Mucosa of stomach (tissue), 1 donor: ENCODE measurements at regions not wholly inside any gene's neighbourhood (a gene's known extent, or its start where the extent isn't known, plus 50 kb on each side); places are given as distances from the start of the nearest gene placed in this dataset.

Source experiments
- H3K27me3 ChIP-seq: one replicate; pipeline ENCODE4 v1.7.0; 2013; ENCODE audit warnings: mild to moderate bottlenecking, low read length; ENCODE audit not compliant: control insufficient read depth, insufficient read depth
- H3K36me3 ChIP-seq: one replicate; pipeline ENCODE4 v1.7.0; 2013; ENCODE audit warnings: low read length; ENCODE audit not compliant: control insufficient read depth, insufficient read depth
- H3K4me1 ChIP-seq: one replicate; pipeline ENCODE4 v1.7.0; 2013; ENCODE audit warnings: mild to moderate bottlenecking, low read length; ENCODE audit not compliant: control insufficient read depth, insufficient read depth
- H3K4me3 ChIP-seq: one replicate; pipeline ENCODE4 v1.7.0; 2013; ENCODE audit warnings: low read length
- H3K9ac ChIP-seq: one replicate; pipeline ENCODE4 v1.7.0; 2013; ENCODE audit warnings: mild to moderate bottlenecking, low read length, moderate library complexity
- H3K9me3 ChIP-seq: one replicate; pipeline ENCODE4 v1.7.0; 2013; ENCODE audit warnings: mild to moderate bottlenecking, low read length, moderate library complexity; ENCODE audit not compliant: control insufficient read depth
- donor health status: Pancreatic carcinoma.

- Histone ChIP-seq H3K4me3 (no peak overlapping the region), H3K9me3 (no peaks in the 10 kb centered on the region), H3K9ac (no peak overlapping the region), H3K27me3 (no peaks in the 10 kb centered on the region), H3K36me3 (no peaks in the 10 kb centered on the region), H3K4me1 (no peaks in the 10 kb centered on the region)
These were observed 136.5 kb upstream of the ETAA1 start for GRCh38 chr2:67260343-67261277.

- no peaks in the 10 kb centered on the region for H3K9me3 ChIP-seq
- no peak overlapping the region for H3K4me3 ChIP-seq
- H3K9ac ChIP-seq, result no peak overlapping the region
- no peaks in the 10 kb centered on the region for H3K36me3 ChIP-seq
- no peaks in the 10 kb centered on the region for H3K4me1 ChIP-seq
- H3K27me3 ChIP-seq, result no peaks in the 10 kb centered on the region
These were observed 129.9 kb upstream of the ETAA1 start for GRCh38 chr2:67267241-67267640.

- Histone ChIP-seq H3K9me3 (no peaks in the 10 kb centered on the region), H3K4me1 (no peaks in the 10 kb centered on the region), H3K4me3 (no peak overlapping the region), H3K36me3 (no peaks in the 10 kb centered on the region), H3K27me3 (no peaks in the 10 kb centered on the region), H3K9ac (no peak overlapping the region)
These were observed 128.3 kb upstream of the ETAA1 start for GRCh38 chr2:67268797-67269196.

- H3K4me3 ChIP-seq, result no peak overlapping the region
- H3K4me1 ChIP-seq, result no peaks in the 10 kb centered on the region
- no peaks in the 10 kb centered on the region for H3K27me3 ChIP-seq
- no peaks in the 10 kb centered on the region for H3K36me3 ChIP-seq
- H3K9ac ChIP-seq, result no peak overlapping the region
- no peaks in the 10 kb centered on the region for H3K9me3 ChIP-seq
These were observed 124.9 kb upstream of the ETAA1 start for GRCh38 chr2:67272195-67272594.

- Histone ChIP-seq H3K36me3 (no peaks in the 10 kb centered on the region), H3K9ac (no peak overlapping the region), H3K27me3 (no peaks in the 10 kb centered on the region), H3K4me3 (no peak overlapping the region), H3K4me1 (no peaks in the 10 kb centered on the region), H3K9me3 (no peaks in the 10 kb centered on the region)
These were observed 119.7 kb upstream of the ETAA1 start for GRCh38 chr2:67277450-67277849.

GRCh38 chr2:67281101-67281500, 116.0 kb upstream of the ETAA1 start:
- Histone ChIP-seq H3K4me1 (no peaks in the 10 kb centered on the region), H3K27me3 (no peaks in the 10 kb centered on the region), H3K9me3 (no peaks in the 10 kb centered on the region), H3K4me3 (no peak overlapping the region), H3K9ac (no peak overlapping the region), H3K36me3 (no peaks in the 10 kb centered on the region)

GRCh38 chr2:67283641-67284040, 113.5 kb upstream of the ETAA1 start:
- H3K4me1 ChIP-seq, result no peaks in the 10 kb centered on the region
- no peaks in the 10 kb centered on the region for H3K27me3 ChIP-seq
- H3K4me3 ChIP-seq, result no peak overlapping the region
- no peak overlapping the region for H3K9ac ChIP-seq
- no peaks in the 10 kb centered on the region for H3K9me3 ChIP-seq
- no peaks in the 10 kb centered on the region for H3K36me3 ChIP-seq

GRCh38 chr2:67286981-67287759, 110.0 kb upstream of the ETAA1 start:
- Histone ChIP-seq H3K4me1 (no peaks in the 10 kb centered on the region), H3K9ac (no peak overlapping the region), H3K36me3 (no peaks in the 10 kb centered on the region), H3K4me3 (no peak overlapping the region), H3K9me3 (no peaks in the 10 kb centered on the region), H3K27me3 (no peaks in the 10 kb centered on the region)

- H3K36me3 ChIP-seq, result no peaks in the 10 kb centered on the region
- no peaks in the 10 kb centered on the region for H3K4me1 ChIP-seq
- H3K27me3 ChIP-seq, result no peaks in the 10 kb centered on the region
- H3K4me3 ChIP-seq, result no peak overlapping the region
- H3K9ac ChIP-seq, result no peak overlapping the region
- H3K9me3 ChIP-seq, result no peaks in the 10 kb centered on the region
These were observed 107.9 kb upstream of the ETAA1 start for GRCh38 chr2:67289271-67289670.

GRCh38 chr2:67289921-67290371, 107.2 kb upstream of the ETAA1 start:
- no peaks in the 10 kb centered on the region for H3K9me3 ChIP-seq
- H3K9ac ChIP-seq, result no peak overlapping the region
- H3K4me1 ChIP-seq, result no peaks in the 10 kb centered on the region
- no peaks in the 10 kb centered on the region for H3K36me3 ChIP-seq
- H3K4me3 ChIP-seq, result no peak overlapping the region
- H3K27me3 ChIP-seq, result no peaks in the 10 kb centered on the region

- Histone ChIP-seq H3K36me3 (no peaks in the 10 kb centered on the region), H3K9ac (no peak overlapping the region), H3K9me3 (no peaks in the 10 kb centered on the region), H3K27me3 (no peaks in the 10 kb centered on the region), H3K4me1 (no peaks in the 10 kb centered on the region), H3K4me3 (no peak overlapping the region)
These were observed 106.5 kb upstream of the ETAA1 start for GRCh38 chr2:67290451-67291290.
